Left lobe of liver (tissue), 2 donors: ENCODE measurements at regions not wholly inside any gene's neighbourhood (a gene's known extent, or its start where the extent isn't known, plus 50 kb on each side); places are given as distances from the start of the nearest gene placed in this dataset.
"Not testable (repeated sequence)": the region's sequence is repeated elsewhere in the genome, so short reads cannot be mapped to it uniquely, and the experiment has no call there.

Experiments
- ATAC-seq: fragments of 200-7000 bp; cut with Tn5 transposase; one replicate; pipeline ENCODE4 v1.9.1; 2020; ENCODE audit warnings: mild to moderate bottlenecking, moderate library complexity
- DNase-seq: peaks from one replicate; pipeline ENCODE4 v3.0.0-alpha.2; 2020; ENCODE audit warnings: low spot score
- donor health status: DM: no; HTN: no; CAD: no; lungs with moderate emphysema.
- donor health status: DM: no; HTN: yes; CAD: no.

DNA sequence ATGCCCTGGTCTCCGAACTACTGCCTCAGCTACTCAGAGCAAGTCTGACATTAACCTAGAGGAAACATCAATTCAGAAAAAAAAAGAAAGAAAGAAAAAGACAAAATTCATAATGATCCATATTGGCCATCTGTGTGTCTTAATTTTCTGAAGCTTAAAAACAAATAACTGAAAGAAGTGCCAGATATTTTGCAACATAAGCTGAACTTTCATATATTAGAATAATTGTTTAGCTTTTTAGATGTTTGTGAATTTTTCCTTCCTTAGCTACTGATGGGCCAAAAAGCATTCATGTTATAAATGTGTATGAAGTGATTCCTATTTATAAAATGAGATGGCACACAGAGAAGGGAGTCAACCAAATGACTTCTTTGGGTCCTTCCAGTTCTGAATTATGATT lies 555.0 kb upstream of the CHAC2 start:
- ATAC-seq (no peak), DNase-seq (no peak)

DNA sequence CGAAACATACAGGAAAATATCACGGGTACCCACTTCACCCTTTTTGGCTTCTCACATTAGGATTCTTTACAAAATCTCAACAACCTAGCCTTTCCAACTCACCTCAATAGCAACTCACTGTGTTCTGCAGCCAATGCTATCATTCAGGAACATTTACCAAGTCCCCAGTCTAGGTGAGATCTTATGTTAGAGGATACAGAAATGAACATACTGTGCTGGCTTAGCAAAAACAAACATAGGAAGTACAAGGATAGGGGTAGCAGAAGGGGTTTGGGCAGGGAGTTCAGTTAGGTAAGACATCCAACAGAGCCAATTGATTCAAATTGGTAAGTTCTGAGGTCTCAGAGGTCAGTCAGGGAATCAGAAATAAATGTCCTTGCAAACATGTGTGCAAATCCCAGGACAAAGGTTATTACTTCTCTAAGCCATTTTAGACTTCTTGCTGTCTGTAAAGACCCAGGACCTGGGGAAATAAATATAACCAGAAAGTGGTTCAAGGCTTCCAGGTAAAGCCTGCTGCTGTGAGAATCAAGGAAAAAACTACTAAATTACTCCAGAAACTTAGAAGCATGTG lies 556.3 kb upstream of the CHAC2 start:
- ATAC-seq (no peak), DNase-seq (no peak)

DNA sequence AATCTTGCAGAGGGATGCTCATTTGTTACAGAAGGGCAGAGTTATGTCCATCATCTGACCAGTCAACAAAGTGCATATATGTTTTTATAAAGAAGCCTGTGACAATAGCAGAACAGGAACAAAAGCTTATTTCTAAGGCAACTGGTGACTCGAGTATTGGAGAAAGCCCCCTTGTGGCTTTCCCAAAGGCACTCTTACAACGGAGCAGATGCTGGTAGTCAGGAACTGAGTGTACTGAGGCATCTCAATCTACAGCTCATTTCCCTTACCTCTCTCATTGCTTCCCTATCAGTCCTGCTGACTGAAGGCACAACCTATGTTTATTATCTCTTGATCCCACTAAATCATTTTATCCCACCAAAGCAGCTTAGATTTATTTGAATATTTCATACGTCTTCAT lies 557.1 kb upstream of the CHAC2 start:
- ATAC-seq, result no peak
- no peak for DNase-seq

DNA sequence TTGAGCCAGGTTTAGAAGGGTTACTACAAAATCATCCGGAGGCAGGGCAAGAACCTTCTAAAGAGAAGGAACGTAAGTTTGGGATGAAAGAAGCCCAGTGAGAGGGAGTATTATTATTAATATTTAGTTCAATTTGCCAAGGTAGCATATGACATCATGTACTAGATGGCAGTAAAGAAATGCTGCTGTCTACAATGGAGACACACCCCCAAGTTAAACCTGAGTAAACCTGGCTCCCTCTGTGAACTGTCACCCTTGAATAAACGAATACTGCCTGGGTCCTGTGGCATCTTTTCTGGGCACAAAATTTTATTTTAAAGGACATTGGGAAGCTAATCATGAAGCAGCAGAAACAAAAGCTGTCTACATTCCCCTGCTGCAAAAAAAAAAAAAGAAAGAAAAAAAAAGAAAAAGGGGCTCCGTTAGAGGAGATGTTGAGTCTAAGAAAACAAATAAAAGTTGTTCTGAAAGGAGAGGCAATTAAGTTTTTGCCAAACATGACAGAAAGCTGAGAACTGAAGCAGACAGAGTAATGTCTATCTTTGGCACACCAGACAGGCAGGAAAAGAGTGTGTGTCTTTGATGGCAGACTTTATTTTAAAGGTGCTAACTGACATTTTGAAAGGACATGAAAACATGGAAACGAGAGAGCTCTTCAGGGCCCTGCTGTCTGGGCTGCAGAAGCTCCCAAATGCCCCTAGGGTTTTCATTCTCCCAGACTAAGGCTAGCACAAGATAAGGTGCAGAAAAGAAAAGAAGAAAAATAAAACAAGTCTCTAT lies 557.7 kb upstream of the CHAC2 start:
- DNase-seq (no peak), ATAC-seq (no peak)

DNA sequence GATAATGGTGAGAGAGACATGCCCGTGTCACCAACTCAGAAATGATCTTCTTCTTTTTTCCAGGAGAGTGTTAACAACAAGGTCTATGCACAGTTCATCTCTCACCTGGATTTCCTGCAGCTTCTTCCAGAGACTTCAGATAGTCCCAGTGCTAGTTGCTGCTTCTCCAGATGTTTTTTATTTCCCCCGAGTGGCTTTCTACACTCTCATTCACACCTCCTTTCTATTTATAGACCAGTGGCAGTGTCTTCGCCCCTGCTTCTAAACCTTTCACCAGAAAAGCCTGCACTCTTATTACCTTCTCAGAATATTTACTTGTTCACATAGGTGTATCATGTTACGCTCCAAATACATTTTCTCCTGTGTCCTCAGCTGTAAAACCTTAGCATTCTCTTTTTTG lies 558.8 kb upstream of the CHAC2 start:
- ATAC-seq (no peak), DNase-seq (no peak)

DNA sequence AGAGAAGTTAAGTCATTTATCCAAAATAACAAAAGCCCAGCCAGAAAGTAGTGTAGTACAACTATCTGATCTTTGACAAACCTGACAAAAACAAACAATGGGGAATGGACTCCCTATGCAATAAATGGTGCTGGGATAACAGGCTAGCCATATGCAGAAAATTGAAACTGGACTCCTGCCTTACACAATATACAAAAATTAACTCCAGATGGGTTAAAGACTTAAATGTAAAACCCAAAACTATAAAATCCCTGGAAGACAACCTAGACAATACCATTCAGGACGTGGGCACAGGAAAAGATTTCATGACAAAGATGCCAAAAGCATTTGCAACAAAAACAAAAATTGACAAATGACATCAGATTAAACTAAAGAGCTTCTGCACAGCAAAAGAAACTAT lies 561.4 kb upstream of the CHAC2 start:
- DNase-seq, ATAC-seq: not testable (repeated sequence)

DNA sequence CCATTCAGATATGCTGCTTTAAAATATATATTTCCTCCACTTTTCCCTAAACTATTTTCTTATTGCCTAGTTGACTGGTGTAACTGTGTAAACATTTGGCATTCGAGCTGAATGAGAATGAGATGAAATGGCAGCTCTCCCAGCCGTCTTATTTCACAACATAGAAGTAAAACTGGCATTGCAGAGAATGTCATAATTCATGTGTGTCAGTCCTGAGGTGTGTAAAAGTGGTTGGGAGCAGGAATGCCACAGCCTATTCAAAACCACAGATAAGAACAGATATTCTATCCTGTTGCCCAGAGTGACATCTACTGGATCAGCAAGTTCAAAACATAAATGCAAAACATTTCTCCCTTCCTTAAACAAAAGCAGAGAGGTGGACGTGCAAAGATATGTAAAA lies 565.5 kb upstream of the CHAC2 start:
- ATAC-seq (peak; percentile 61), DNase-seq (no peak)

DNA sequence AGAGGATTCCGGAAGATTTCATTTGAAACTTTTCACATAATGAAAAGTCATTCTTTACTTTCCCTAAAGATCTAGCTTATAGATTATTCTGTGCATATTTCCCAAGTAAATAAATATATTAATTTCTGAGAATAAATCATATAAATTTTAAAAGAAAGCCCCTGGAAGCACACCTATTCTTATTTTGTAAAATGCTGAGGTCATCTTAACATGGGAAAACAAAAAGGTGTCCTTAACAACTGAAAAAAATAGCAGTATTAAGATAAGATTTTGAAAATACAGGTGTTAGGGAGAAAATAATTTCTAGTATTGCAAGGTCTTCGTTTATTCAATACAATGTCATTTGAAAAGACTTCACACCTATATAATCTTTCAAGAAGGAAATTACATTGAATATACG lies 567.5 kb upstream of the CHAC2 start:
- ATAC-seq, result no peak

DNA sequence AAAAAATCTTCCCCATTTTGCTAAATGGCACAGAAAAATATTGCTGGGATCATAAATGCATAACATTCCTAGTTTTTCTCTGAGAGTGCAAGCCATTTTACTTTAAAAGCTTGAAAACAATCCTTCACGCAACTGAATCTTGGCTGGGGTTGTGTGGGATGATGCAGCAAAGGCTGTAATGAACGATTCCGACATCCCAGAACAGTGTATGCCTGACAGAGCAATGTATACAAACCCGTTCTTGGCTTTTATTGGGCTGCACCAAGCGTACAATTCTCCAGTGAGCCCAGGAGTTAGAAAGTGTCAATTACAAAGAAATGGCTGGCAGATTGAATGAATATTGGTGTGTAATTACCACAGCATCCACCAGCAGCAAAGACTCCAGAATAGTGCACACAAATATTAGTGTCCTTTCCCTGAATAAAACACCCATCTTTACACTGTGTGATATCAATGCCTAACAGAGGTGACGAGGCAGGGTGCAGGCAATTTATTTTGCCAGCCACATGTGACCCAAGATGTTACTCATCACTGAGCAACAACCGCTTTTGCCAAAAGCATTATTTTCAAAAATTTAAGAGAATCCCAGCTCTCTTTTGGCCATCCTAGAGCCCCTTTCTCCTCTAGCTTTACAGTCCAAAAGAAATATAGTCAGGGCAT lies 578.6 kb upstream of the CHAC2 start:
- DNase-seq (no peak), ATAC-seq (no peak)

More for the DNA sequence above, 567.5 kb upstream of the CHAC2 start:
- no peak for DNase-seq

DNA sequence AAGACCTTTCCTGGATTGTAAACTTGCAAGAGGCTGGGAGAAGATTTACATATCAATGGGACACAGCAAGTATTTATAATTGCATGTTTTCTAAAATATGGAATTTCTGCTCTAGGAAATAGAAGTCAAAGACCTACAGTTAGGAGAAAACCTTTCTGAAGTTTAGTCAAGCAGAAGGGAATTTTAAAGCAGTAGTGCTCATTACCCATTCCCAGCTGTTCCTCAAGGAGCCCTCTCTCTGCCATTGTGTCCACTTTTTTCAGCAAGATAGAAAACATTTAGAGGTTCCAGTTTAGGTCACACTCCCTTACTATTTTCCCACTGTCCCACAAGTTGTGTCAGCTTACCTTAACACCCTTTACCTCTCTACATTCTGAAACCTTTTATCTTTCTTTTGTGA lies 584.0 kb upstream of the CHAC2 start:
- DNase-seq (no peak), ATAC-seq (no peak)

DNA sequence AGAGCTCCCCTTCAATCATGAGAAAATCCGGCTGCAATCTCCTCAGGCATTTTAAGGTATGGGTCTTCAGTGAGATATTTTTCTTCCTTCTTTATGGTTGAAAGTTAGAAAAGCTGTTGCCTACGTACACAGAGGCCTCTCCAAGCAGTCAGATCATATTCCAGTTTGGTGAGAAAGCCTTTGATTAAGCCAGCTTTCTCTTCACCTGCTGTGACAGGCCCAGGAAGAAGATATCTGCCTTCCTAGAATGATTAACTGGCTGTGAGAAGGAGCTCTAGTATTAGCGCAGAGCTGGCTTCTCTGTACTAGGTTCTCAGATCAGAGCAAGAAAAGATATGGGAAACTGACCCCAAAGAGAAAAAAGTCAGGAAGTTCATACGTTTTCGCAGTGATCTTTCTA lies 585.0 kb upstream of the CHAC2 start:
- no peak for ATAC-seq
- no peak for DNase-seq

DNA sequence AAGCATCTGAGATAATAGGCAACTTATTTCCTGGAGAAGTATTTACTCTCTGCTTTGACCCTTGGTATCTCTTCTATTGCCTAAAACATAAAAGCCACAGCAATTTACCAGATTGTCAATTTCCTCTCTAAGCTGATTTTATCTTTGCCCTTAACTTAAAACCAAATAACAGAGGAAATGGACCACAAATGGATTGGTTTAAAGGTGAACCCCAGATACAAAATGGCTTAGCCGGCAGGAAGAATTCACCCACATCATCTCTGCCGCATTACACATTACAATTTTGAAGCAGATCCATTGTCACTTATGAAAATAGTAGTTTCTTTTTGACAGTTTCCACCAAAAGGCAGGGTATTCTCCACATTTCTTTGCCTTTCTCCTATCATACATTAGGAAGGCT lies 585.8 kb upstream of the CHAC2 start:
- no peak for ATAC-seq
- DNase-seq, result no peak

DNA sequence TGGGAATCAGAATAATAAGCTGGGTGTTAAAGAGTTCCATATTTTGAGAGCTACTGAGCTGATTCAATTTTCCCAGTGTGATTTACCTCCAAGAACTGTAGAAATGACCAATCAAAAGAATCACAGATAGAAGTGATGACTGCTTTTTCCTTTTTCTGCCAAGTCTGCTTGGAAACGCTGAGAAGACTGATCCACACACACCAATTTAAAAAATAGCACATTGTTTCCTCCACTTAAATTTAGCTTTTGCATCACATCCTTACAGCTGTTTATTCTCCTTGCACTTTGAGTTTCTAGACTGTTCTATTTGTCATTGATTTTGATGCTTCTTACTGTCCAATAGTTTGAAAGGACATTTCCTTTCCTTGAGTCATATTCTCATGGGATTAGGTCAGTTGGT lies 590.3 kb upstream of the CHAC2 start:
- ATAC-seq, result no peak
- no peak for DNase-seq

DNA sequence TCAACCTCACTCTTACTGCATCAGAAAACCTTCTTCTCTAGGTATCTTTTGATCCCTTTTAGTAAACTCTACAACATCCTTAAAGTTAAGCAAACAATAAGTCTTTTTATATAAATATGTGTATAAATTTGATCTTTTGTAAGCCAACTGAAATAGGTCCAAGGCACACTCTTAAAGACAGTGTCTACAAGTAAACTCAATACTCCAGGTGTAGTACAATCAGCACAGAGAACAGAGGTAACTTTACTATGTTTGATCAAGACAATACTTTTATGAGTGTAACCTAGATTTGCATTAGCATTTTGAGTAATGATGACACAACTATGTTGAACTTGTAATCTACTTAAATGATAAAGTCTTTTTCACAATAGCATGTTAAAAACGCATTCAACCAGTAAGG lies 593.1 kb upstream of the CHAC2 start:
- DNase-seq (no peak), ATAC-seq (no peak)

DNA sequence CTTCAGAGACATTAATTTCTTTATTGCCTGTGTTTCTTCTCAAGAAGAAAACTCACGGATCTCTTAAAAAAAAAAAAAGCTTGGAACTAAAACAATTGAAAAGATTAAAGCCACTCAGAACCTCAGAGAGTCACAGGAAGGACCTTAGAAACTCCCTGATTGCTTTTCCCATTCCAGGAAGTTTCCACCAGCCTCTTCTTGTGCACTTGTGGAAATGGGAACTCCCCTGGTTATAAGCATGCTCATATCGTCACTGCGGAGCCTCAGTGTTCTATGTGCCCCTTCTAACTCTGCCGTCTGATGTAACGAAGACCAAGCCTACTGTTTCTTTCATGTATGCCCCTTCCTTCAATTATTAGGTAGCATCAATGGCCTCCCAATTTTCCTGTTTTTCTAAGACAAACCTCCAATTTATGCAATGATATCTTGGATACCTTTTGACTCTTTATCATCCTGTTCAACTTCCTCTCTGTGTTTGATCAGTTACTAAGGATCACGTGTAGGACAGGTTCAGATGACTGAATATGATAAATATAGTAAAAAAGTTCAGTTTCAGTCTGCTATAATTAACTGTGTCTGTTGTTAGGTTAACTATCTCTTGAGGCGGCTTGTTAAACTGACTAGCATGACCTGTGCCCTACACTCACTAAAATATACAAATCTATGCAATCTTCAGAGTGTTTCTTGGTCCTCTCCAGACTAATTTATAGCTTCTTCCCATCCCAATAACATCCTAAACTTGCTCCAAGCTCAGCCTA lies 593.7 kb upstream of the CHAC2 start:
- DNase-seq (no peak), ATAC-seq (no peak)

DNA sequence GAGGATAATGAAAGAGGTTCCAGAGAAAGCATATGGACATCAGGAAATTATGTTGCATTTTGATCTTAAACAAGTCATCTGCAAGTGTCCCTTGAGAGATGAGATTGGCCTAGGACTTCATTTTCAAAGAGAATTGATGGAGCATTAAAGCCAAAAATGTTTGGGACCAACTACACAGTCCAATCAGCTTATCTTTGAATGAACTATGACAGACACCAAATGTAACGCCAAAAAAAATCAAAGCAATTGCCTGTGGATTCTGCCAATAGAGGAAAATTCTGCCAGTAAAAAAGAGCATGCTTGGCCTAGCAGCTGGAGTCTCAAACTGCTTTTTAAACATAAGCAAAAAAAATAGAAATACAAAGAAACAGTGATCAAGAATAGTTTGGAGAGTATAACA lies 594.5 kb upstream of the CHAC2 start:
- DNase-seq (no peak), ATAC-seq (no peak)

DNA sequence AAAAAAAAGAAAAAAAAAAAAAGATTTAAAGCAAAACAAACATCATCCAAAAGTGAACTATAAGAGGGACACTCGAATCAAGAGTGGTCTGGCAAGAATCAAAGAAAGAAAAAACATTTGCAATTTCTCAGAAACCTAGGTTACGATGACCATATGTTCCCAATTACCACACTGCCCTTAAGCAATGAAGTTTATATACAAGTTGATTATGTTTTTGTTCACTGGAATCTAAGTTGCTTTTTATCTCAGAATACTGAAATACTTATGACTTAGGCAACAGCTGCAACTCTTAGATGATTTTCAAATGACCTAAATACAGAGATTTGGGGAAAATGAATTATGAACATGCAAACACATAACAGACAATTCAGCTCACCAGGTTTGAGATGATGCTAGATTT lies 597.1 kb upstream of the CHAC2 start:
- DNase-seq (no peak), ATAC-seq (no peak)

DNA sequence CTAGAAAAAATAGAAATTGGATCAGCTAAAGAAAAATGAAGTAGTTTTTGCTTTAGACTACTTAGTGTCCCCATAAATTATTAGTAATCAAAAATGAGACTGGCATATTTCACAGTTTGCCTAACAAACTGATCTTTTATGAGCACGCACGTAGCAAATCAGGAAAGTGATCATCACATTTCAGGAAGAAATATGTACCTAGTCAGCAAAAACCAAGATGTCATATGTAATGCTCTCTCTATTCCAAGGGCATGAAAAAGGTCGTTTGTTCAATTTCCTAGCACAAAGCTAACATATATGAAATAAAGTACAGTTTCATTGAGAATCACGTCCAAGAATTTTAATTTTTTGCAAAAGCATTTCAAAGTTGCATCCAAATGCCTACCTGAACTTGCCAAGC lies 600.4 kb upstream of the CHAC2 start:
- ATAC-seq (no peak), DNase-seq (no peak)

DNA sequence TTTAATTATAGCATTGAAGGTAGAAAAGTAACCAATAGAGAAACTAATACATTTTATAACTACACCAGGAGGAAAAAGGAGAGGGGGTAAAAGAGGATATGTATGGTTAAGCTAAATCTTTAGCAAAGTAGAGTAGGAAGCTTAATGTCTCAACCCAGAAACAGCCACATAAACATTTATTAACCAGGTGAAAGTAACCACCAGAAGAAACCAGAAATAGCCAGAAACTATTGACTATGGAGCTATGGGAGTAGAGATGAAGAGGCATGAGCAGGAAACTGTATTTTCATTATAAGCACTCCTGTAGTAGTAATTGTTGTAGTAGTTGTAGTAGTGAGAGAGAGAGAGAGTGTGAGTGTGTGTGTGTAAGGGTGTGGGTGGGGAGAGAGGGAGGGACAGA lies 617.5 kb upstream of the CHAC2 start:
- ATAC-seq (no peak), DNase-seq (no peak)

DNA sequence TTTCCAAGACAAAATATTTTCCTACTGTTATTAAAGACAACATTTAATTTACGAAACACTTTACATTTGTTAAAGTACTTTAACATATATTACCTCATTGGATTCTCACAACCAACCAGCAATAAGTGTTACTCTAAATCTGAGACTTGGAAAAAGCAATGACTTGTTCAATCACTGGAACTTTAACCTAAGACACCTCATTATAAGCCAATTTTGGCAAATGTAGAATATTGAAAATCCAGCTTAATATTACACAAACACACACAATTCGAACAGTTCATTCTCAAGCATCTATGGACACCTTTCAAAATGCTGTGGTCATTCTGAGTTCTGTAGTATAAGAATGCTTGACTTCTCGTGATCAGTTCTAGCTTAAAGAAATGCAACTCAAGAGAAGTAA lies 619.4 kb upstream of the CHAC2 start:
- DNase-seq, result no peak
- no peak for ATAC-seq

DNA sequence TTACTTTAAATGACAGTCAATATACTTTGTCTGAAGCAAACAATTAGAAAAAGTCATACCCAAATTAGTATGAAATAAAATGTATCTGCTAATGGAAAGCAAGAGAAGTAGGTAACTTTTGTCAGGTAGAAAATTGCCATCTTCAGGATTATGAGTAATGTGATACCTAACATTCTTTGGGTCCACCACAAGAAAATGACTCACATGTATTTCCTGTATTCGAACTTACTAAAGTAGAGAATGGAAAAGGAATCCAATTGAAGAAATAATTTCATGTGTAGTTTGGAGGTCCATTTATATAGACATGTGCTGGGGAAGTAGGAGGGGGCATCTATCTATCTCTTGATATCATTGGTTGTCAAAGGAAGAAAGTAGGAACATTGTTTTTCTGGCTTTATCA lies 636.2 kb upstream of the CHAC2 start:
- ATAC-seq (no peak), DNase-seq (no peak)

DNA sequence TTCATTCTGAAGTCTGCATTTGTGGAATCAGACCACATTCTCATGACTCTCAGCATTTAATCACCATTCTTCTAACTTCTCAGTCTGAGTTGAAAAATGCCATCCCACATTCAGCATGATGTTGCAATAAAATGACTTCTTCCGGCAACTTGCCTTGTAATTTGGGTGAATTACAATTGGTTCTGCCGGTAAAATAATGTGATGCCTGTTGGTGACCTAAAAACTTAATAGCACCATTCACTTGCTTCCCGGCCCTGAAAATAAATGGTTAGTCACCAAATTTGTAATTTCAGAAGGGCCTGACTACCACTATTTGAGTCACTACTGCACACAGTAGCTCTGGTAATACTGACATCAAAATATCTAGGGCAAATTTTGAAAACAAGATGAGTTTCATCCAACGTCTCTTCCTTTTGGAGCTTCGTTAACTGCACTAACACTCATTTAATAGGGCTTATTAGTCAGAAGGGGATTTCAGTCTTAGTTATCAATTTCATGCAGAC lies 637.1 kb upstream of the CHAC2 start:
- no peak for ATAC-seq
- no peak for DNase-seq
